ENCODE measurements at regions not wholly inside any gene's neighbourhood (a gene's known extent, or its start where the extent isn't known, plus 50 kb on each side); places are given as distances from the start of the nearest gene placed in this dataset.

DNA sequence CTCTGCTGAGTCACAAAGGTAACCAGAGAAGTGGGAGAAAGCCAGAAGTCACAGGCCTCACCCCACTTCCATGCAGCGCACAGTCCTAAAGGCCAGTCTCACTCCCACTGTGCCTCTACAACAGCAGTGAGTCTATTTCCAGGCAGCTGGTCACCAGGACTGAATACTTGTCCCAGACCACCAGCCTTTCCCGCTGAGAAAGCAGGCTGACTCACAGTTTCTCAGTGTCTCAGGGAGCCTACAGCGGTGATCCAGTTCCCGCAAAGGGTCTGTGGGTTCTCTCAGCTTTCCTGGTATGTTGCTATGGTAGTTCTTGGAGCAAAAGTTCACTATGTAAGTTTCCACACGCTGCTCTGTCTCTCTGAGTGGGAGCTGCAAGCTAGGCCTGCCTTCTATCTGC, 622.5 kb downstream of the RNF144A start:
- TF ChIP-seq, protein P1, sequence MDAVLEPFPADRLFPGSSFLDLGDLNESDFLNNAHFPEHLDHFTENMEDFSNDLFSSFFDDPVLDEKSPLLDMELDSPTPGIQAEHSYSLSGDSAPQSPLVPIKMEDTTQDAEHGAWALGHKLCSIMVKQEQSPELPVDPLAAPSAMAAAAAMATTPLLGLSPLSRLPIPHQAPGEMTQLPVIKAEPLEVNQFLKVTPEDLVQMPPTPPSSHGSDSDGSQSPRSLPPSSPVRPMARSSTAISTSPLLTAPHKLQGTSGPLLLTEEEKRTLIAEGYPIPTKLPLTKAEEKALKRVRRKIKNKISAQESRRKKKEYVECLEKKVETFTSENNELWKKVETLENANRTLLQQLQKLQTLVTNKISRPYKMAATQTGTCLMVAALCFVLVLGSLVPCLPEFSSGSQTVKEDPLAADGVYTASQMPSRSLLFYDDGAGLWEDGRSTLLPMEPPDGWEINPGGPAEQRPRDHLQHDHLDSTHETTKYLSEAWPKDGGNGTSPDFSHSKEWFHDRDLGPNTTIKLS (IDR thresholded peaks at IDR 0.05; ENCODE audit: borderline replicate concordance, low read depth) = no peak
- TF ChIP-seq, protein P2, sequence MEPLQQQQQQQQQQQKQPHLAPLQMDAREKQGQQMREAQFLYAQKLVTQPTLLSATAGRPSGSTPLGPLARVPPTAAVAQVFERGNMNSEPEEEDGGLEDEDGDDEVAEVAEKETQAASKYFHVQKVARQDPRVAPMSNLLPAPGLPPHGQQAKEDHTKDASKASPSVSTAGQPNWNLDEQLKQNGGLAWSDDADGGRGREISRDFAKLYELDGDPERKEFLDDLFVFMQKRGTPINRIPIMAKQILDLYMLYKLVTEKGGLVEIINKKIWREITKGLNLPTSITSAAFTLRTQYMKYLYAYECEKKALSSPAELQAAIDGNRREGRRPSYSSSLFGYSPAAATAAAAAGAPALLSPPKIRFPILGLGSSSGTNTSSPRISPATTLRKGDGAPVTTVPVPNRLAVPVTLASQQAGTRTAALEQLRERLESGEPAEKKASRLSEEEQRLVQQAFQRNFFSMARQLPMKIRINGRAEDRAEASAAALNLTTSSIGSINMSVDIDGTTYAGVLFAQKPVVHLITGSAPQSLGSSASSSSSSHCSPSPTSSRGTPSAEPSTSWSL (CRISPR knock-in tag; IDR thresholded peaks at IDR 0.05; ENCODE audit: borderline replicate concordance) = no peak
- TF ChIP-seq ZNF586 (CRISPR knock-in tag; conservative IDR thresholded peaks at IDR 0.05) (no peak), TCF7 (IDR thresholded peaks at IDR 0.05; ENCODE audit: borderline replicate concordance) (no peak), ZNF212 (CRISPR knock-in tag; IDR thresholded peaks at IDR 0.05) (no peak), BRD9 (IDR thresholded peaks at IDR 0.05; ENCODE audit: low read depth, partially characterized antibody) (no peak), ELF1 (tag; IDR thresholded peaks at IDR 0.05) (no peak), ZBTB1 (CRISPR knock-in tag; IDR thresholded peaks at IDR 0.05; ENCODE audit: borderline replicate concordance, low read depth) (no peak), TAF15 (IDR thresholded peaks at IDR 0.05; ENCODE audit: low read depth, low read length) (no peak), RB1 (IDR thresholded peaks at IDR 0.05; ENCODE audit: low read depth) (no peak)
- Histone ChIP-seq H3K4me3 (no peak overlapping the region), H3K9me1 (ENCODE audit: control insufficient read depth, insufficient read depth, low read length) (no peaks in the 10 kb centered on the region), H3K4me2 (ENCODE audit: insufficient read depth, low read length) (no peak overlapping the region), H3K4me1 (replicated peaks in 1 of 2; ENCODE audit: control insufficient read depth in 2 of 2, insufficient read depth in 2 of 2, low read length in 2 of 2) (no peaks in the 10 kb centered on the region), H4K20me1 (replicated peaks; ENCODE audit: control insufficient read depth, insufficient read depth, low read length) (no peaks in the 10 kb centered on the region), H3K9me3 (replicated peaks; ENCODE audit: control insufficient read depth, insufficient read depth, low read depth, low read length) (no peaks in the 10 kb centered on the region), H3K27ac (ENCODE audit: extremely low read depth, low read depth, low read length) (no peak overlapping the region), H3K9ac (ENCODE audit: insufficient read depth in 1 of 2, low read depth in 2 of 2, low read length in 2 of 2) (no peak overlapping the region), H3K27me3 (ENCODE audit: control insufficient read depth in 2 of 2, insufficient read depth in 2 of 2, low read length in 2 of 2) (no peaks in the 10 kb centered on the region), H2AFZ (ENCODE audit: low read depth, low read length) (no peak overlapping the region), H3K79me2 (ENCODE audit: control insufficient read depth, insufficient read depth, low read length) (no peaks in the 10 kb centered on the region), H3K36me3 (ENCODE audit: control insufficient read depth, insufficient read depth, low read length) (no peaks in the 10 kb centered on the region)
- no TSS peak for BruUV-seq (replicated peaks)
- FAIRE-seq = no peak
- ATAC-seq = no peak
- intact Hi-C loops (cut with micrococcal nuclease) (no loop called here), in situ Hi-C loops (cut with MboI) (no loop called here)
- DNase-seq (ENCODE audit: extremely low read depth in 1 of 4, low spot score in 3 of 4) = no peak
- ChIA-PET CTCF (ENCODE audit: low intra/inter-chr PET ratio) (no interaction called here), POLR2A (no interaction called here)
- WGBS (ENCODE audit: insufficient coverage, low coverage, missing lambda C conversion rate) = 3% methylated on average over 5 of the region's 5 CpGs

Data from K562 (cell line).